ENCODE measurements at regions not wholly inside any gene's neighbourhood (a gene's known extent, or its start where the extent isn't known, plus 50 kb on each side); places are given as distances from the start of the nearest gene placed in this dataset.

DNA sequence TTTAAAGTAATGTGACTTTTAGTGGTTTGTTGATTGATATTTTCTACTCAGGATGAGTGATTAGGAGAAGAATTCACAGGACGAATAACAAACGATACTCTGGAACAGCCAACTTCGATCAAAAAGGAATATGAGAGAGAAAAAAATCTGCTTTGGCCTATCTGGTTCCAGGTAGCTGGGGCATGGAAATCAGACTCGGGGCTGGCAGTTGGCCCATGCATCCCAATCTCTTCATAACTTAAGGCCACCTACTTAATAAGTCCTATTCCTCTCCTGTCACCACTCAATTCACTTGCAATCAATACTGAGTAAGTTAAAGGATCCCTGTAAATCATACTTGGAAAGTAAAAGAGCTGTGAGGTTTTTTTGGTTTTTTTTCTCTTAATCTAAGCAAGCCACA is 1116.2 kb downstream of the SORCS3 start:
- ATAC-seq = no peak
- 60 to 74% methylated on average over 4 of the region's 4 CpGs for WGBS, 2 donors (ENCODE audit: low coverage in 1 of 2)
- Histone ChIP-seq H3K27me3 (no peaks in the 10 kb centered on the region), H3K36me3 (no peaks in the 10 kb centered on the region), H3K4me3 (no peak overlapping the region), H3K9me3 (no peaks in the 10 kb centered on the region), H3K27ac (no peak overlapping the region), H3K4me1 (no peaks in the 10 kb centered on the region)
- no peak for TF ChIP-seq POLR2A (IDR thresholded peaks at IDR 0.05)

DNA sequence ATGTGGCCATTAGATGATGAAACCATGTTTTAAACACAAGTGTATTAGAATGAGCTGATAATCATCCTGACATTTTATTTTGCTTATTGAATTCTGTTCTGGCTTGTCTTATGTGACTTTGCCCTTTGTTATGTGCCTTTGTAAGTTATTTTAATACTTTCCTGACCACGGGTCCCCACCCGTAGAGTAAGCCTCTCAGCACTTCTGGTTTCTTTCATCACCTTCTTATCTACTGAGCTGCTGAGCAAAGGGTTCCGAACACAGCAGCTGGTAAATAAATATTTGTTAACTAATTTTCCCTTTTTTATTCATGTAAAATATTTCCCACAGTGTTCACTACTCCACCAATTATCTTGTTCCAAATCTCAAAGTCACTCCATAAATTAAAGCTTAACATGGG is 1115.3 kb downstream of the SORCS3 start:
- Histone ChIP-seq H3K36me3 (no peaks in the 10 kb centered on the region), H3K27me3 (no peaks in the 10 kb centered on the region), H3K9me3 (no peaks in the 10 kb centered on the region), H3K4me1 (no peaks in the 10 kb centered on the region), H3K4me3 (no peak overlapping the region), H3K27ac (no peak overlapping the region)
- TF ChIP-seq, protein P1, sequence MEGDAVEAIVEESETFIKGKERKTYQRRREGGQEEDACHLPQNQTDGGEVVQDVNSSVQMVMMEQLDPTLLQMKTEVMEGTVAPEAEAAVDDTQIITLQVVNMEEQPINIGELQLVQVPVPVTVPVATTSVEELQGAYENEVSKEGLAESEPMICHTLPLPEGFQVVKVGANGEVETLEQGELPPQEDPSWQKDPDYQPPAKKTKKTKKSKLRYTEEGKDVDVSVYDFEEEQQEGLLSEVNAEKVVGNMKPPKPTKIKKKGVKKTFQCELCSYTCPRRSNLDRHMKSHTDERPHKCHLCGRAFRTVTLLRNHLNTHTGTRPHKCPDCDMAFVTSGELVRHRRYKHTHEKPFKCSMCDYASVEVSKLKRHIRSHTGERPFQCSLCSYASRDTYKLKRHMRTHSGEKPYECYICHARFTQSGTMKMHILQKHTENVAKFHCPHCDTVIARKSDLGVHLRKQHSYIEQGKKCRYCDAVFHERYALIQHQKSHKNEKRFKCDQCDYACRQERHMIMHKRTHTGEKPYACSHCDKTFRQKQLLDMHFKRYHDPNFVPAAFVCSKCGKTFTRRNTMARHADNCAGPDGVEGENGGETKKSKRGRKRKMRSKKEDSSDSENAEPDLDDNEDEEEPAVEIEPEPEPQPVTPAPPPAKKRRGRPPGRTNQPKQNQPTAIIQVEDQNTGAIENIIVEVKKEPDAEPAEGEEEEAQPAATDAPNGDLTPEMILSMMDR (IDR thresholded peaks at IDR 0.05) = no peak
- no peak for TF ChIP-seq POLR2A (IDR thresholded peaks at IDR 0.05)
- no peak for TF ChIP-seq POLR2AphosphoS5 (IDR thresholded peaks at IDR 0.05)
- TF ChIP-seq EP300 (IDR thresholded peaks at IDR 0.05) = no peak
- no peak for ATAC-seq
- WGBS, 2 donors (ENCODE audit: low coverage in 1 of 2) = 49 to 61% methylated on average over 3 of the region's 3 CpGs

GRCh38 chr10:105751688-105752087 is 1110.6 kb downstream of the SORCS3 start:
- 31 to 71% methylated on average over 1 of the region's 1 CpG for WGBS, 2 donors (ENCODE audit: low coverage in 1 of 2)
- no peak overlapping the region for H3K27ac ChIP-seq
- H3K4me3 ChIP-seq = no peak overlapping the region
- H3K9me3 ChIP-seq = no peaks in the 10 kb centered on the region
- H3K36me3 ChIP-seq = no peaks in the 10 kb centered on the region
- no peaks in the 10 kb centered on the region for H3K27me3 ChIP-seq
- TF ChIP-seq, protein P1 (IDR thresholded peaks at IDR 0.05) = no peak
- TF ChIP-seq POLR2AphosphoS5 (IDR thresholded peaks at IDR 0.05) (no peak), EP300 (IDR thresholded peaks at IDR 0.05) (no peak), POLR2A (IDR thresholded peaks at IDR 0.05) (no peak)
- ATAC-seq = no peak
- H3K4me1 ChIP-seq = no peaks in the 10 kb centered on the region

DNA sequence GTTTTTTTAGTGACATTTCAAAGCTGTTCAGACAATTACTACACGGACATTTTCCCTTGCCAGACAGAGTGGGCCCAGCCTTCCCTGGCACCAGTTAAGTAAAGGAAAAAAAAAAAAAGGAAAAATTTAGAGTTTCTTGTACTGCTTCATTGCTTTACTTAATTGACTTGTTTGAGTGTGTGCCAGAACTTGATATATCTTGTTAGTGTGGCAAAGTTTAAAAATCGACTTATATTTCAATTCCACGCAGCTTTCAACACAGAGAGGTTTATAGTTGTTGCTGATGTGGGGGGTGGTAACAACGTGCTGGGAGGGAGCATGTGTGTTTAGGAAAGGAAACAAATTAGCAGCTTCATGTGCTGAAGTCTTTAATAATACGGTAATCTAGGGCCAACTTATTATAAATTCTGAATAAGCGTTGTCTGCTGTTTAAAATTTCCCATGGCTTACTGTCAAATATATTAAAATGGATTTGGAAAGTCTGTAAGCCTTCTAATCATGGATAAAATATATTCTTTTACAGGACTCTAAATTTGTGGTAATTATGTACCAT is 1104.6 kb downstream of the SORCS3 start:
- H3K27me3 ChIP-seq = no peaks in the 10 kb centered on the region
- WGBS, 2 donors (ENCODE audit: low coverage in 1 of 2) = 51 to 52% methylated on average over 6 of the region's 6 CpGs
- H3K9me3 ChIP-seq = no peaks in the 10 kb centered on the region
- H3K4me3 ChIP-seq = no peak overlapping the region
- no peak for ATAC-seq
- no peaks in the 10 kb centered on the region for H3K36me3 ChIP-seq
- no peak overlapping the region for H3K27ac ChIP-seq
- peaks cover 0 to 11% (median 0%) of the 10 kb centered on the region in 3 donors for H3K4me1 ChIP-seq
- TF ChIP-seq, protein P1 (IDR thresholded peaks at IDR 0.05) = no peak
- TF ChIP-seq POLR2A (IDR thresholded peaks at IDR 0.05) (no peak), POLR2AphosphoS5 (IDR thresholded peaks at IDR 0.05) (no peak), EP300 (IDR thresholded peaks at IDR 0.05) (no peak)

GRCh38 chr10:105743343-105744056 is 1102.4 kb downstream of the SORCS3 start:
- Histone ChIP-seq H3K9me3 (no peaks in the 10 kb centered on the region), H3K27me3 (no peaks in the 10 kb centered on the region), H3K36me3 (no peaks in the 10 kb centered on the region), H3K4me3 (no peak overlapping the region), H3K27ac (no peak overlapping the region), H3K4me1 (peaks cover 0 to 11% (median 0%) of the 10 kb centered on the region in 3 donors)
- ATAC-seq = no peak
- no peak for TF ChIP-seq POLR2A (IDR thresholded peaks at IDR 0.05)
- TF ChIP-seq, protein P1 (IDR thresholded peaks at IDR 0.05) = no peak
- no peak for TF ChIP-seq POLR2AphosphoS5 (IDR thresholded peaks at IDR 0.05)
- no peak for TF ChIP-seq EP300 (IDR thresholded peaks at IDR 0.05)
- 45 to 58% methylated on average over 4 of the region's 4 CpGs for WGBS, 2 donors (ENCODE audit: low coverage in 1 of 2)
